SIG-M5 treated with dmso at 0.1 percent for 504 hours (cell line): ENCODE measurements at regions not wholly inside any gene's neighbourhood (a gene's known extent, or its start where the extent isn't known, plus 50 kb on each side); places are given as distances from the start of the nearest gene placed in this dataset.
"Not testable (repeated sequence)": the region's sequence is repeated elsewhere in the genome, so short reads cannot be mapped to it uniquely, and the experiment has no call there.

Experiments used
- DNase-seq: peaks from one replicate; lab custom pipeline; 2025; ENCODE audit not compliant: unreplicated experiment; lab: John Stamatoyannopoulos, UW

DNA sequence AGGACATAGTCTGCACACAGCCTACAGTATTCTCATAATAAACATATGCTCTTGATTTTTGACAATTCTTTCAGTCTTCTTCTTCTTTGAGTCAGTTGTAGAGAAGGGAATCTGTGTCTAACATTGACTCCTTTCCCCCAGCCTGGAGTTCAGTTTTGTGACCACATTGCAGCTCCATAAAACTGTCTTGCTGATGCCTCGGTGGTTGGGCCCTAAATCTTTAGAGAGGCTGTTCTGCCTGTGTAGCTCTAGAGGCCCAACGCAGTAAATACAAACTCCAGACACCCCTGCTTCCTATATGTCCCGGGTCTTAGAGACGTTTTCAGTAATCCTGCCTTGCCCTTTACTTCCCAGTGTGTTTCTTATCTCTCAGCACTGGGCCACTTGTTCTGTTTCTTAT is 639.5 kb upstream of the AADAT start:
- no peak for DNase-seq

DNA sequence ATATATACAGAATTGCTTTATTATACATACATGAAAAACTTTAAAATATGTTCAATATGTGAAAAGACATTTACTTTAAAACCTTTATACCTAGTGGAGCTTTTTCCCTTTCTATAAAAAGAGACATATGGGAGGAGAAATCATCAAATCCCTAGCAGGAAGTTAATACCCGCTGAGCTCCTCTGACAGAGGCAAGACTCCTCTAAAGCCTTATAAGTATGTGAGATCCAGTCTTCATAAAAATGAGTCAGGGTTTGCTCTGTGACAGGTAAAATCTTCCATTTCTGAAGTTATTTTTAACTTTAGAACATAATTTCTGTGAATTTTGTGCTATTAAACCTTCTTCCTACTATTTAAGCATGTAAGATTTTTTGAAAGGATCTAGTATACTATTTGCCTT is 634.4 kb upstream of the AADAT start:
- DNase-seq, result no peak

DNA sequence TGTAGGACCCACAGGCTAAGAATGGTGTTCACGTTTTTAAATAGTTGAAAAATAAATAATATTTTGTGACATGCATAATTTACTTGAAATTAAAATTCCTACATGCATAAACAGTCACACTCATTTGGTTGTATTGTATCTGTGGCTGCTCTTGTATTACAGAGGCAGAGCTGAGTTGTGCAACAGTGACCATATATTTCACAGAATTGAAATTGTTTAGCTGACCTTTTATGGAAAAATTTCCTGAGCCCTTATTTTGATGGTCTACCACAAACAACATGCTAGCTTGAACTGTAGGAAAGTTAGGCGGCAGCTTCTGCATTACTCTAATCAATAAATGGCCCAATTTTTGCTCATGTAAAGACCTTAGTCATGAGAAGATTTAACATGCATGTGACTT is 633.4 kb upstream of the AADAT start:
- no peak for DNase-seq

DNA sequence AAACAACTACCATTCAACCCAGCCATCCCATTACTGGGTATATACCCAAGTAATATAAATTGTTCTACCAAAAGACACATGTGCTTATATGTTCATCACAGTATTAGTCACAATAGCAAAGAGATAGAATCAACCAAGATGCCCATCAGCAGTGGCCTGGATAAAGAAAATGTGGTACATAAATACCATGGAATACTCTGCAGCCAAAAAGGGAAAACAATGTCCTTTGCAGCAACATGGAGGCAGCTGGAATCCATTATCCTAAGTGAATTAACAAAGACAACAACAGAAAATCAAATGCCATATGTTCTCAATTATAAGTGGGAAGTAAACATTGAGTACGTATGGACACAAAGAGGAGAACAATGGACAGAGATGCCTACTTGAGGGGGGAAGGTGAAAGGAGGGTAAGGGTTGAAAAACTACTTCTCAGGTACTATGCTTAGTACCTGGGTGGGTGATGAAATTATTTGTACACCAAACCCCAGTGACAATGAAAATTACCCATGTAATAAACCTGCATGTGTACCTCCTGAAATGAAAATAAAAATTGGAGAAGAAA is 632.1 kb upstream of the AADAT start:
- no peak for DNase-seq

DNA sequence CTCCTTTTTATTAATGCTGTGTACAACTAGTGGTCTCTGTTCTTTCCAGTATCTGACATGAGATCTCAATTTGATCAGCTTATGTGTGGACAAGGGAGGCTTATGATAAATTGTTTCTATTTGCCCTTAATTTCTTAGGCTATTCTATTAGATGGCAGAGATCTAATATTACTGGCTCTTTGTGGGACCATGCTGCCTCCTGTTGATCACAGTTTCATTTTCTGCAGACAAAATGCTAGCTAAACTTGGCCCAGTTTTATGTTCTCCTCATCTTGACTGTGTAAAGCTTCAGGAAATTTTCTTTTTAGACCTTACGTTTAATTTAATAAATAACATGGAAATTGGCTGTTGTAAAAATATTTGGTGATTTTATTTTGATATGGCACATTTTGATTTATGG is 627.1 kb upstream of the AADAT start:
- DNase-seq, result no peak

DNA sequence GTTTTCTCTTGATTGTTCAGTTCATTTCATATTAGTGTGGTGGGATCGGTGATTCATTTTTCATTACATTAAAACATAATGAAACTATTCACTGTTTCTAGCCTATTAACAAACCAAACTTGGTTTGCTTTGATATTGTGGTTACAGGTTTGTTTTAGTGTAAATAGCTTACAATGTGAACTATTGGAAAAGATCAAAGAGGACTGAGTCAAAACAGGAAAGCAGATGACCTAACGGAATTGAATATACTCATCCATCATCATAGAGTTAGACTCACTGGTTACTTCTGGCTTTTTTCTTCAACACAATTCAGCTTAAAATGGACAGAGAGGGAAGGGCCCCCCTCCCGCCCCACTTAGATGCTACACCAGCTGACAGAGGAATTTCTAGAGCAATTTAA is 616.2 kb upstream of the AADAT start:
- DNase-seq, result no peak

DNA sequence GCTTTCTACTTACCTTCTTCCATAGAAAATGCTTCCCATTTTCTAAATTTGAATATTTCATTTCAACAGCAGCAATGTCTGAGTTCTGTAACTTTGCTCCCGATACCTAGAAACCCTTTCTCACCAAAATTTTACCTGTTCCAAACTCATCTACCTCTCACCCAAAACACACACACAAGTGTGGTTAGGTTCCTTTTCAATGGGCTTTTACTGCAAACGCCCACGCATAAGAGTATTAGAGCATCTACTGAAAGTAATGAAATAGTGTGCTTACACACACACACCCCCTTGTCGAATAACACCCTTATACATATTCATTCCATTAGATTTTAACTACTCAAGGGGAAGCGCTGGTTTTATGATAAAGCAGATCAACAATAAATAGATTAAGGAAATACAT is 610.3 kb upstream of the AADAT start:
- no peak for DNase-seq

DNA sequence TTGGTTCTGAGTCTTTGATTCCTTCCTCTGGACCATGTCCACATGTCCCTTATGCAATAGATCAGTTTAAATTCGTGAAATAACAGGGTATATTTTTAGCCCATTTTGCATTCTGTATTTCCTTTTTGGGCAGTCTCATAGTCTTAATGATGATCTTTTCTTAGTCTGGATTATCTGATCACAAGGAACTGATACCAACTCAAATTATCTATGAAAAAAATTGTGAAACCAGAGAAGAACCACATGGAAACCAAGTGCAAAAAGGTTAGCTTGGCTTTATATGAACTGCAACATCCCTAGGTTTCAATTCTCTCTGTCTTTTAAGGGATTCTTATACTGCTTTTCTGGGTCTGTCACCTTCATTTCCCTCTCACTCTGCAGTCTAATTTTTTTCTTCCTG is 608.6 kb upstream of the AADAT start:
- peak; percentile 13 for DNase-seq

DNA sequence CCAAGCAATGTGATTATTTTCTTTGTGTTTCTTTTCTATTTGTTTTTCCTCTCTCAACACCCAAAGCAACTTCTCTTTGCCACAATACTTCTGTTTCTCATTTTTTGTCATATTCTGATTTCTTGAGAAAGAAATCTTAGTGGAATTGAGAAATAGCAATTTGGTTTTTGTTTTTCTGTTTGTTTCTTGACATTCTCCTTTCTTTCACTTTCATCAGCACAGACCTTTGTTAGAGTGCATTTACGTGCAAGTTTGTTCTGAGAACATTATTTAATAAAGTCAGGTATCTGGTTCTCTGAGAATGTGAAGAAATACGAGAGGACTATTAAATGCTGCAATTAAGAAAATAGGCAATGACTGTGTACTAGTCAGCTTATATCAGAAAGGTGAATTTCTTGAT is 608.1 kb upstream of the AADAT start:
- no peak for DNase-seq

DNA sequence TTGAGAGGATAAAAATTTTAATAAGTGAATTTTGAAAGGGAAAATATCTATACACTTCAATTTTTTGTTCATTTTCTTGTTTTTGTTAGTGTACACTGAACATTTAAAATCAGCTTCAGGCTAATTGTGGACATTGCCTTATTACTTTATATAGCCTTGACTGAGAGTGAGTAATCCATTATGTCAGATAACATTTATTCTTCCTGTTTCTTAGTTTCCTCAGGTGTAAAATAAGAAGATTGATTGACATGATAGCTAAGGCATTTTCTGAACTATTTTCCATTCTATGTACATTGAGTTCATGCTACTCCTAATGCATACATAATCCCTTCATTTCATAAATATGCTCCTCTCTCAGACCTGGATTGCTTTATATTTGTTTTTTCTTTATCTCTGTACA is 607.3 kb upstream of the AADAT start:
- DNase-seq, result no peak

DNA sequence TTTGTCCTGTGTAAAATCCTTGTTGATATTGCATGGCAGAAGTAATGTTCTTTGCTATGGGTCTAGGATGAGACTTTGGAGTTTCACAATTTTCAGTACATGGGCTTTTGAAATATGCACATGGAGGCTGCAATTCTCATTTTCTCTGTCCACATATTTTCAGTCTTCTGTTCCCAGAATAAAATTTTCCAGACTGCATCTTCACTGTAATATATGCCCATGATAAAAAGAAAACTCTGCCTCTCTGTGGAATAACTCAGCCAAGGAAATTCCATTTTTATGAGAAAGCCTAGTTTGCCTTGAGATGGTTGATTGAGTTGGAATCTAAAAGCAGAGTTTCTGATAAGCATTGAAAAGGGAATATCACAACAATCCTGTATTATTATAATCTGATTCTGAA is 601.4 kb upstream of the AADAT start:
- no peak for DNase-seq

DNA sequence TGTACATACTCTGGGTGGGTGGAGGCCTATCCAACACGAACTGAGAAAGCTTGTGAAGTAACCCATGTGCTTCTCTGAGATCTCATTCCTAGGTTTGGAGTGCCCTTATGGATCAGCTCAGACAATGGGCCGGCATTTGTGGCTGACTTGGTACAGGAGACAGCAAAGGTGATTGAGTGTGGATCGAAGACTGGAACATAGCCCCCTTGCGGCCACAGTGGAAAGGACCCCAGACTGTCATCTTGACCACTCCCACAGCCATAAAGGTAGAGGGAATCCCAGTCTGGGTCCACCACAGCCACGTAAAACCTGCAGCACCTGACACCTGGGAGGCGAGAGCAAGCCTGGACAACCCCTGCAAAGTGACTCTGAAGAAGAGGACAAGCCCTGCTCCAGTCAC is 598.0 kb upstream of the AADAT start:
- no peak for DNase-seq

DNA sequence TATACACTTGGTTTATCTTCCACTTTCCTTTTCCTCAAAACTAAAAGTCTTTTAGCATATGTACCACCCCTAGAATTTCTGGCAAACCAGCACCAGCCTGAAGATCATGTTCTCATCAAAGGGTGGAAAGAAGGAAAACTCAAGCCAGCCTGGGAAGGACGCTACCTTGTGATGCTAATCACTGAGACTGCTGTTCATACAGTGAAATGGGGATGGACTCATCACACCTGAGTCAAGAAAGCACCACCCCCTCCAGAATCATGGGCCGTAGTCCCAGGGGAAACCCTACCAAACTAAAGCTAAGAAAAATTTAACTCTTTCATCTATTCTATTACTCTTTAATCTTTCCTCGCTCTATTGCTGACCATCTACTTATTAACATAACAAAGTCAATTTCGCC is 595.9 kb upstream of the AADAT start:
- not testable (repeated sequence) for DNase-seq

DNA sequence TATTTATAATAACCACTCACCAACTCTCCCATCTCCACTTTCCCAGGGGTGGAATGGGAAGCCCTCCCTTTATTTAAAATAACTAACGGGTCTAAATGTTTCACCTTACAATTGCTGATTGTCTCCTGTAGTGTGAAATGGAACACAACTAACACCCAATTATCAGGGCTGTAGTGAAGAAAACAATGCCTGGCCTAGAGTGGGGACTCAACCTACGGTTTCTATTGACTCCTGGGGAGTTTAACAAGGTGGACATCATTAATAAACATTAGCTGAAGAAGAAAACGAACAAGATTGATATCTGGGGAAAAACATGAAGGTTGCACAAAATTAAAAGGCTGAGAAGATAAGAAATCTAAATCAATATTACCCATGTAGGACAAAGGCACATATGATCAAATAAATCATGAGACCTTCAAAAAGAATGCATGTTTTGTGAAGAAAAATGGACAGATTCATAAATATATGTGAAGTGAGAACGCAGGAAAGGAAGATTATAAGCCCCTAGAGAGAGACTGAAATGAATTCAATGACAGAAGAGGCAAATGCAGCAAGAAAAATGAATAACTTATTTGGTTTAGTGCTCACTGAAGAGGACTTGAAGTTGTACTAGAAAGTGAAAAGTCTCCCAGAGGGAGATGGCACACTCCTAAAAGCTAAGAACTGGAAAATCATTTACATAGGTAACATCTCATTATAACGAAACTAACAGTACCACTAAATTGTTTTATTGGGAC is 593.0 kb upstream of the AADAT start:
- no peak for DNase-seq

DNA sequence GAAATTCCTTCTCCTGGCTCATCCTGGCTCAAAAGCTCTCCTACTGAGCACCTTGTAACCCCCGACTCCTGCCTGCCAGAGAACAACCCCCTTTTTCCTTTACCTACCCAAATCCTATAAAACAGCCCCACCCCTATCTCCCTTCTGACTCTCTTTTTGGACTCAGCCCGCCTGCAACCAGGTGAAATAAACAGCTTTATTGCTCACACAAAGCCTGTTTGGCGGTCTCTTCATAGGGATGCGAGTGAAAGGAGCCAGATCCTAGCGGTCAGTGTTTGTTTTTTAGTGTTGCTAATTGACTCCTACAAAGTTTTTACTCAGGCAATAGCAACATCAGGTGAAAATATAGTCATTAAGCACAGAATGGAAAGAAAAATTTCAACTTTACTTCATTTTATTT is 592.3 kb upstream of the AADAT start:
- DNase-seq, result not testable (repeated sequence)

DNA sequence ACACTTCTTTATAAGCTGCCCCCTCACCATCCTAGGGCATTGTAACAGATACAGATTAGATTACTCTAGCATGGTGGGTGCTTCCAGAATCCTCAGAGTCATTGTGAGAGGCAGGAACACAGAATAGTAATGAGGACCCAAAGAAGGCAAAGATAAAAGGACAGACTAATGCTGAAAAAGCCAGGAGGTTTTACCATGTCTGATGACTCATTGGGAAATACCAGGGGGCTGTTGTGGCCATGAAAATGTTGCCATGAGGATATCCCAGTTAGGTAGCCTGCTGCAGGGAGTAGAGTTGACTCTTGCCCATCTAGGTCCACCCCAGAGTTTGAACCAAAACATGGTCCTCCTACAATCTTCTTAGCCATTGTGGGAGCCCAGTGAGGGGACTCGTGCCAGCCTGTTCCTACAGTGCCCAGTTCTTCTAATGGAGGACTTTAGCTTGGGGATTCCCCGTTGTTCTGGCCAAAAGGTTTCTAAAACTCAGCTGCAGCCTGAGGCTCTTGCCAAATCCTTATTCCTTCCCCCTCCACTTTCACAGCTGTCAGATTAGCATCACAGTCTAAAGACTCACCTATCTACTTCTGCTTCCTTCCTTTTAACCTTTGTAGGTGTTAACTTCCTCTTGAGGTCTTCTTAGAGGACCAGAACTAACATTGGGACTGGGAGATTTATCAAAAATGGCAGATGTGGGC is 586.0 kb upstream of the AADAT start:
- no peak for DNase-seq

DNA sequence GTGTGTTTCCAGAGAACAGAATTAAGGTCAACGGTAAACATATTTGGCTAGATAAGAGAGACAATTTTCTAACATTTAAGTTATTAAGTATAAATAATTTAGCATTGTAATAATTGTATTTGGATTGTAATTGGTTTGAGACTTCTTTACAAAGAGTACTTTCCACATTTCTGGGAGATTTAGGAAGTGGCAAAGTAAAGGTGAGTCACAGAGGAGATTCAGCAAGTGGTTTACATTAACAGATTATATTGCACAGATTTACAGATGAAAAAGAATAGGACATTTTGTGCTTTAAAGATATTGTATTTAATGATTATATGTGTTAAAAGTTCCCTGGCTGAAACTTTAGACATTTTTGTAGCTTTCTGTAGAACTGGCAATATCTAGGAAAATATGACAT is 584.4 kb upstream of the AADAT start:
- DNase-seq, result no peak

DNA sequence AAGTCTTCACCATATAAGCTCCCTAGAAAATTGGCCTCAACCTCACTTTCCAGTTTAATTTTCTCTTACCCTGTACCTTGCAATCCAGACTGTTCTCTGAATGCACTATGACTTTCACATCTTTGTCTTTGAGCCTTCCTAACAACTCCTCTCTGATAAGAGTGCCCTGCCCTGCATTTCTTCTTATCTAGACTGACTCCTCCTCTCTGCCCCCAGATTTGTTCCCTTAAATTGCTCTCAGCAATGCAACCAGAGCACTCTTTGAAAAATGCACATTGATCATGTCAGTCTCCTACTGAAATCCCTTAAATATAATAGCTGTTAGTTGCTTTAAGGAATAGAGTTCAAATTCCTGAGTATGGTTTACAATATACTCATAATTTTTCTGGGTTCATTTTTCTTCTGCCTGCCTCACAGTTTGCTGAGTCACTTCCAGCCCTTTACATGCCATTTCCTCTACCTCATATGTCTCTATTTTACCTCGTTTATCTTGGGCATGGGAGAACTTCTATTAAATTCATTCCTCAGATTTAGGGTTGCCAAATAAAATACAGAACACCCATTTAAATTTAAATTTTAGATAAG is 582.7 kb upstream of the AADAT start:
- DNase-seq, result no peak

DNA sequence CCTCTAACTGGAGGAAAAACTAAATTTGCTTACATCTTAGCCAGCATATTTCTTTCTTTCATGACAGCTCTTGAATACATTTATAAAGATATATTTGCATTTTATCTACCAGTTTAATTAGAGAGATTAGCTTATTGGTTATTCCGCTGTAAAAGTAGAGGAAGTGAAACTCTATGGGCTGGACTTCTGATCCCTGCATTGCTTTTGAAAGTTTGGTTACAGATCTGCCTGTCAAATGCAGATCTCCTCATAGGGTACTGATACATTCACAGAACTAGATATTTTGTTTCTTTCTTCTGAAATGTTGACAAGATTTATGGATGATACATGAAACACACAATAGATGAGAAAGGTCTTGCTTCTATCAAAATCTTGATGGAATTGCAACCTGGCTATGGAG is 581.4 kb upstream of the AADAT start:
- no peak for DNase-seq

DNA sequence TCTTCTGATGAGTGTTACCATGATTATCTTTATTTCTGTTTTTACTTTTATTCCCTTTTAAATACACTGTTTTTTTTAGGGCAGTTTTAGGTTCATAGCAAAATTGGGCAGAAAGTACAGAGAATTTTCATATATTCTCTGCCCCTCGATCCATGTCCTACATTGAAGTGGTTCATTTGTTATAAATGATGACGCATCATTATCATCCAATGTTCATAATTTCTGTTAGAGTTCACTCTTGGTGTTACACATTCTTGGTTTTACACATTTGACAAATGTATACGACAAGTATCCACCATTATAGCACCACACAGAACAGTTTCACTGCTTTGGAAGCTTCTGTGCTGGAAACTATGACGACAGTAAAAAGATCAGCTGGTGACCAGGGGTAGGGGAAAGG is 578.1 kb upstream of the AADAT start:
- DNase-seq, result no peak

DNA sequence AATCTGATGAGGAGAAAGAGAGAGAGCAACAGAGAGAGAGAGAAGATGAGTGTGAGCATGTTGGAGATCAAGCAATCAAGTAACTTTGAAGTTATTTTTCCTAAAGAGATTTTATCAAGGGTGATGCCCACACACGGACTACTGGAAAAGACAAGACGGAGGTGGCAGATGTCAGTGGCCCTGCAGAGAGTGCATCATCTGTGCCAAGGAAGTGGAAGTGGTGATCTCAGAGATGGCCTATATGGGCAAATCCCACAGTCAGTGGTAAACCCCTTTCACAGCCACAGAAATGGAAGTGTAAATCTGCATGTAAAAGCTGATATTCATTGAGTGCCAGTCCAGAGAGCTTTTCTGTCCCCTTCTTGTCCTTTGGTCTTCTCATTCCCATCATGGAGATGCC is 577.2 kb upstream of the AADAT start:
- no peak for DNase-seq

DNA sequence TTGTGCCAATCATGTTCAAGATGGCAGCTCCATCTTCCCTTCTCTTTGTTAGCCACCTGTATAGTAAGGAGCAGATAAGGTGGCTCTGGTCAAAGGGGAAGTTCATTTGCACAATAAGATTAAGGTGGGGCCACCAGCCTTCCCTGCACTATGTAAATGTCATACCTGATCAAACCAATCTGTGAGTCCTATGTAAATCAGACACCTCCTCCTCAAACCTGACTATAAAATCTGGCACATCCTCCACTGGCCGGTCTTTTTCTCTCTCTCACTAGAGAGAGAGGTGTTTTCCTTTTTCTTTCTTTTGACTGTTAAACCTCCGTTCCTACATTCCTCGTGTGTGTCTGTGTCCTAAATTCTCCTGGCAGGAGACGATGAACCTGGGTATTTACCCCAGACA is 572.5 kb upstream of the AADAT start:
- DNase-seq, result no peak
